ENCODE measurements at regions not wholly inside any gene's neighbourhood (a gene's known extent, or its start where the extent isn't known, plus 50 kb on each side); places are given as distances from the start of the nearest gene placed in this dataset.

DNA sequence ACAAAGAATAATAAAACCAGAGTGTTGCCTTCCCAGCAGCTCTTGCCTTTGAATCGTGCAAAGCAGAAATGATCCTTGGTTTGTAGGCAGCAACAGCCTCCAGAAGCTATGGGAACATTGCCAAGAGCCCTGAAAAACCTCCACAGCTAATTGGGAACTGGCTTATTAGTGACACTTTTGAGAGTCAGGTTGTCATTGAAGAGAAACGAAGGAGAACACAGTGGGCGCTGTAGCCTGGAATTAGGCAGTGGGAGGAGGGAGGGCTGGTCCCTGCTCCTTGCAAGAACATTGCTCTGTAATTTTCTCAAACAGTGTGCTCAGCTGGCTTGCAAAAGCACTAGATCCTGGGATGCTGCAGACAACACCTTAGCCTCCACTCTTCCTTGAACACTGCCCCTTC, 331.5 kb upstream of the EMCN start:
- Mint-ChIP-seq H3K9me3 (peaks cover 9% of the 10 kb centered on the region), H3K27me3 (no peaks in the 10 kb centered on the region), H3K4me3 (no peak overlapping the region), H3K36me3 (ENCODE audit: low read depth) (no peaks in the 10 kb centered on the region), H3K4me1 (ENCODE audit: low read depth) (no peaks in the 10 kb centered on the region), H3K27ac (no peak overlapping the region)
- intact Hi-C loops (cut with micrococcal nuclease), result no loop called here

- H3K4me1 Mint-ChIP-seq (ENCODE audit: low read depth), result no peaks in the 10 kb centered on the region
- H3K9me3 Mint-ChIP-seq, result peaks cover 9% of the 10 kb centered on the region
- no peaks in the 10 kb centered on the region for H3K27me3 Mint-ChIP-seq
- no peaks in the 10 kb centered on the region for H3K36me3 Mint-ChIP-seq (ENCODE audit: low read depth)
- intact Hi-C loops (cut with micrococcal nuclease), result no loop called here
- H3K4me3 Mint-ChIP-seq, result no peak overlapping the region
- H3K27ac Mint-ChIP-seq, result no peak overlapping the region
Measured at GRCh38 chr4:100848841-100849240, 331.0 kb upstream of the EMCN start.

GRCh38 chr4:100843910-100844309, 326.1 kb upstream of the EMCN start:
- Mint-ChIP-seq H3K4me3 (no peak overlapping the region), H3K36me3 (ENCODE audit: low read depth) (no peaks in the 10 kb centered on the region), H3K9me3 (no peaks in the 10 kb centered on the region), H3K27ac (no peak overlapping the region), H3K4me1 (ENCODE audit: low read depth) (no peaks in the 10 kb centered on the region), H3K27me3 (no peaks in the 10 kb centered on the region)
- intact Hi-C loops (cut with micrococcal nuclease), result no loop called here

DNA sequence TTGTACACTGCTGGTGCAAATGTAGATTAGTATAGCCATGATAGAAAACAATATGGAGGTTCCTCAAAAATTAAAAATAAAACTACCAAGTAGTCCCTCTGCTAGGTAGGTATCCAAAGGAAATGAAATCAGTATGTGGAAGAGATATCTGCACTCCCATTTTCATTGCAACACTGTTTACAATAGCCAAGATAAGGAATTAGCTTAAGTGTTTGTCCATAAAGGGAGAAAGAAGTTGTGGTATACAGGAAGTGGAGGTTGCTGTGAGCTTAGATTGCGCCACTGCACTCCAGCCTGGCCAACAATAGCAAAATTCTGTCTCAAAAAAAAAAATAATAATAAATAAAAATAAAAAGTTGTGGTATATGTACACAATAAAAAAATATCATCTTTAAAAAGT, 325.0 kb upstream of the EMCN start:
- intact Hi-C loops (cut with micrococcal nuclease), result no loop called here
- Mint-ChIP-seq H3K9me3 (no peaks in the 10 kb centered on the region), H3K27me3 (no peaks in the 10 kb centered on the region), H3K36me3 (ENCODE audit: low read depth) (no peaks in the 10 kb centered on the region), H3K4me1 (ENCODE audit: low read depth) (no peaks in the 10 kb centered on the region), H3K4me3 (no peak overlapping the region), H3K27ac (no peak overlapping the region)

- Mint-ChIP-seq H3K4me3 (no peak overlapping the region), H3K4me1 (ENCODE audit: low read depth) (no peaks in the 10 kb centered on the region), H3K27me3 (no peaks in the 10 kb centered on the region), H3K36me3 (ENCODE audit: low read depth) (no peaks in the 10 kb centered on the region), H3K9me3 (no peaks in the 10 kb centered on the region), H3K27ac (no peak overlapping the region)
- intact Hi-C loops (cut with micrococcal nuclease), result no loop called here
Measured at GRCh38 chr4:100841911-100842310, 324.1 kb upstream of the EMCN start.

GRCh38 chr4:100839712-100840111, 321.9 kb upstream of the EMCN start:
- Mint-ChIP-seq H3K27ac (no peak overlapping the region), H3K36me3 (ENCODE audit: low read depth) (no peaks in the 10 kb centered on the region), H3K4me3 (no peak overlapping the region), H3K9me3 (no peaks in the 10 kb centered on the region), H3K4me1 (ENCODE audit: low read depth) (no peaks in the 10 kb centered on the region), H3K27me3 (no peaks in the 10 kb centered on the region)
- intact Hi-C loops (cut with micrococcal nuclease), result no loop called here

DNA sequence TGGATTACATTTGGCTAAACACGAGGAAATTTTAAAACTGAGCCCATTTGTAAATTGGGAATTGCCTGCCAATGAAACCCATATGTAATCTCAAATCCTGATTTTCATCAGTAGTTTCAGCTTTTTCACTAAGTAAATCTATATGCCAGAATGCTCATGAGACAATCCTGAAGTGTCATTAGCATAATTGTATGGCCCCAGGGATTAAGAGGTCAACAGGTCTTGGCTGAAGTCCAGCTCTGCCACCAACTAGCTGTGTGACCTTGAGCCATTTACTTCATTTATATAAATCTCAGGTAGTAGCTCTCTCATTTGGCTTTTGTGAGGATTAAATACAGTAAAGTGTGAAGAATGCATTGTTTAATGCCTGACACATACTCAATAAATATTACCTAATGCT, 320.5 kb upstream of the EMCN start:
- H3K27ac Mint-ChIP-seq, result no peak overlapping the region
- no peaks in the 10 kb centered on the region for H3K9me3 Mint-ChIP-seq
- H3K4me1 Mint-ChIP-seq (ENCODE audit: low read depth), result no peaks in the 10 kb centered on the region
- no peaks in the 10 kb centered on the region for H3K27me3 Mint-ChIP-seq
- H3K36me3 Mint-ChIP-seq (ENCODE audit: low read depth), result no peaks in the 10 kb centered on the region
- intact Hi-C loops (cut with micrococcal nuclease), result no loop called here
- H3K4me3 Mint-ChIP-seq, result no peak overlapping the region

DNA sequence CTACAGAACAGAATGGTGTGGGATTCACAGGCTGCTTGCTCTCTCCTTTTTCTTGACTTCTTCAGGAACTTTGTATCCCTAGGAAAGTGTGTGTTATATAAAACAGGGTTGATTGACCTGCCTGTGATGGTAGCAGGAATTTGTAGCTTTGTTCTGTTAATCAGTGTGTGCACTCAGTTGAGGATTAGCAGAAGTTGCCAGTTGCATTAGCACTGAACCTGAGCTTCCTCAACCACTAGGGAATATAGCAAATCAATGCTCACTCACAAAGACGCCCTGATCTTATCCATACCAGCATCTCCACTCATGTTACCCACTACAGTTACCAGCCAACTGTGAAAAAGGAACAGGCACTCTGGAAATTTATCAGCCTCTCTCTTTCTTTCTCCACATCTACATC, 319.1 kb upstream of the EMCN start:
- H3K9me3 Mint-ChIP-seq, result no peaks in the 10 kb centered on the region
- intact Hi-C loops (cut with micrococcal nuclease), result no loop called here
- no peak overlapping the region for H3K27ac Mint-ChIP-seq
- no peaks in the 10 kb centered on the region for H3K4me1 Mint-ChIP-seq (ENCODE audit: low read depth)
- H3K4me3 Mint-ChIP-seq, result no peak overlapping the region
- H3K27me3 Mint-ChIP-seq, result no peaks in the 10 kb centered on the region
- no peaks in the 10 kb centered on the region for H3K36me3 Mint-ChIP-seq (ENCODE audit: low read depth)

- Mint-ChIP-seq H3K27ac (no peak overlapping the region), H3K9me3 (peaks cover 3% of the 10 kb centered on the region), H3K36me3 (ENCODE audit: low read depth) (no peaks in the 10 kb centered on the region), H3K4me1 (ENCODE audit: low read depth) (no peaks in the 10 kb centered on the region), H3K27me3 (no peaks in the 10 kb centered on the region), H3K4me3 (no peak overlapping the region)
- intact Hi-C loops (cut with micrococcal nuclease), result no loop called here
Measured at GRCh38 chr4:100834616-100835015, 316.8 kb upstream of the EMCN start.

GRCh38 chr4:100833906-100834305, 316.1 kb upstream of the EMCN start:
- peaks cover 6% of the 10 kb centered on the region for H3K9me3 Mint-ChIP-seq
- no peak overlapping the region for H3K4me3 Mint-ChIP-seq
- H3K36me3 Mint-ChIP-seq (ENCODE audit: low read depth), result no peaks in the 10 kb centered on the region
- intact Hi-C loops (cut with micrococcal nuclease), result no loop called here
- H3K27ac Mint-ChIP-seq, result no peak overlapping the region
- peaks cover under 1% of the 10 kb centered on the region for H3K4me1 Mint-ChIP-seq (ENCODE audit: low read depth)
- H3K27me3 Mint-ChIP-seq, result no peaks in the 10 kb centered on the region

GRCh38 chr4:100828986-100829685, 311.3 kb upstream of the EMCN start:
- Mint-ChIP-seq H3K4me3 (no peak overlapping the region), H3K4me1 (ENCODE audit: low read depth) (peaks cover 25% of the 10 kb centered on the region), H3K9me3 (peaks cover 6% of the 10 kb centered on the region), H3K27ac (no peak overlapping the region), H3K36me3 (ENCODE audit: low read depth) (no peaks in the 10 kb centered on the region), H3K27me3 (no peaks in the 10 kb centered on the region)
- intact Hi-C loops (cut with micrococcal nuclease), result no loop called here

DNA sequence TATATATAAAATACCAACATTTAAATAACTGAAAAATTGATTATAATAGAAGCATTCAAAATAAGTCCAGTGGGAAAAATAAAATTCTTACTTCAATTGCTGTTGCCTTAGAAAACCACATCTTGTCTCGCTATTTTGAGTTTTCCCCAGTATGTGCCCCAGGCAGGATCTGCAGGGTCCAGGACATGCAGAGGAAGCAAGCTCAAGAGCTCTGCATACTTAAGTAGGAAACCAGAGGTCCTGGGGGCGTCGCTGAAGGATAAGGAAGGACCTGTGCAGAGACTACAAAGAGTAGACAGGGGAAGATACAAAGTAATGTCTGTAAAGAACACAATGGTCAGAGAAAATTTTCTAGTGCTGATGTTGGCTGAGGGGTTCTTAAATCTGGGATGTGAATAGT, 310.5 kb upstream of the EMCN start:
- H3K9me3 Mint-ChIP-seq, result peaks cover 6% of the 10 kb centered on the region
- no peak overlapping the region for H3K4me3 Mint-ChIP-seq
- H3K4me1 Mint-ChIP-seq (ENCODE audit: low read depth), result peaks cover 25% of the 10 kb centered on the region
- no peak overlapping the region for H3K27ac Mint-ChIP-seq
- intact Hi-C loops (cut with micrococcal nuclease), result no loop called here
- H3K36me3 Mint-ChIP-seq (ENCODE audit: low read depth), result no peaks in the 10 kb centered on the region
- H3K27me3 Mint-ChIP-seq, result no peaks in the 10 kb centered on the region

- intact Hi-C loops (cut with micrococcal nuclease), result no loop called here
- H3K4me3 Mint-ChIP-seq, result no peak overlapping the region
- H3K4me1 Mint-ChIP-seq (ENCODE audit: low read depth), result peaks cover 25% of the 10 kb centered on the region
- H3K27me3 Mint-ChIP-seq, result no peaks in the 10 kb centered on the region
- peaks cover 6% of the 10 kb centered on the region for H3K9me3 Mint-ChIP-seq
- H3K27ac Mint-ChIP-seq, result no peak overlapping the region
- H3K36me3 Mint-ChIP-seq (ENCODE audit: low read depth), result no peaks in the 10 kb centered on the region
Measured at GRCh38 chr4:100827756-100828155, 309.9 kb upstream of the EMCN start.

GRCh38 chr4:100826808-100827548, 309.2 kb upstream of the EMCN start:
- peaks cover 25% of the 10 kb centered on the region for H3K4me1 Mint-ChIP-seq (ENCODE audit: low read depth)
- H3K4me3 Mint-ChIP-seq, result no peak overlapping the region
- H3K27me3 Mint-ChIP-seq, result no peaks in the 10 kb centered on the region
- no peaks in the 10 kb centered on the region for H3K36me3 Mint-ChIP-seq (ENCODE audit: low read depth)
- peaks cover 6% of the 10 kb centered on the region for H3K9me3 Mint-ChIP-seq
- intact Hi-C loops (cut with micrococcal nuclease), result no loop called here
- no peak overlapping the region for H3K27ac Mint-ChIP-seq

- Mint-ChIP-seq H3K36me3 (ENCODE audit: low read depth) (no peaks in the 10 kb centered on the region), H3K27me3 (no peaks in the 10 kb centered on the region), H3K4me3 (no peak overlapping the region), H3K27ac (no peak overlapping the region), H3K4me1 (ENCODE audit: low read depth) (peaks cover 25% of the 10 kb centered on the region), H3K9me3 (peaks cover 6% of the 10 kb centered on the region)
- intact Hi-C loops (cut with micrococcal nuclease), result no loop called here
Measured at GRCh38 chr4:100826067-100826466, 308.2 kb upstream of the EMCN start.
